Neural cell (in vitro differentiated cells): ENCODE measurements at regions not wholly inside any gene's neighbourhood (a gene's known extent, or its start where the extent isn't known, plus 50 kb on each side); places are given as distances from the start of the nearest gene placed in this dataset.

Experiments
- H2AFZ ChIP-seq: fragments of 200-600, 300-800 bp; sonication (generic), shearing (Covaris generic); 2 replicates; pipeline ENCODE4 v1.6.0; 2014; ENCODE audit warnings: low read depth, mild to moderate bottlenecking, antibody characterized with exemption, low read length, moderate library complexity
- H3F3A ChIP-seq: fragments of 200-600 bp; shearing (Covaris generic); 2 replicates; pipeline ENCODE4 v1.6.1; 2016; ENCODE audit warnings: mild to moderate bottlenecking, moderate library complexity, mixed read lengths, antibody characterized with exemption, low read length; ENCODE audit not compliant: insufficient read depth, poor library complexity, severe bottlenecking
- H3K27ac ChIP-seq: fragments of 200-600, 300-800 bp; sonication (generic), shearing (Covaris generic); 2 replicates; pipeline ENCODE4 v1.5.1; 2014; ENCODE audit warnings: mild to moderate bottlenecking, low read length, moderate library complexity
- H3K27me3 ChIP-seq: fragments of 300-800, 200-600 bp; sonication (generic), shearing (Covaris generic); 2 replicates; pipeline ENCODE4 v1.6.0; 2014; ENCODE audit warnings: mild to moderate bottlenecking, low read depth, low read length, moderate library complexity; ENCODE audit not compliant: insufficient read depth
- H3K36me3 ChIP-seq: fragments of 300-800, 200-600 bp; sonication (generic), shearing (Covaris generic); 2 replicates; pipeline ENCODE4 v1.5.1; 2014; ENCODE audit warnings: mild to moderate bottlenecking, antibody characterized with exemption, low read length, moderate library complexity; ENCODE audit not compliant: insufficient read depth
- H3K4me2 ChIP-seq: fragments of 300-800, 200-600 bp; sonication (generic), shearing (Covaris generic); 2 replicates; pipeline ENCODE4 v1.6.0; 2014; ENCODE audit warnings: mild to moderate bottlenecking, low read length
- H3K4me3 ChIP-seq: fragments of 300-800, 200-600 bp; sonication (generic), shearing (Covaris generic); 2 replicates; pipeline ENCODE4 v1.5.1; 2014; ENCODE audit warnings: mild to moderate bottlenecking, low read length, moderate library complexity
- H3K79me2 ChIP-seq: fragments of 200-600 bp; shearing (Covaris generic); replicated peaks from 2 replicates; pipeline ENCODE4 v1.6.0; 2014; ENCODE audit warnings: mild to moderate bottlenecking, low read length, moderate library complexity; ENCODE audit not compliant: insufficient read depth
- H3K9ac ChIP-seq: fragments of 300-800, 200-600 bp; sonication (generic), shearing (Covaris generic); 2 replicates; pipeline ENCODE4 v1.6.1; 2016; ENCODE audit warnings: mild to moderate bottlenecking, low read length, mixed read lengths
- H3K9me2 ChIP-seq: fragments of 200-600 bp; shearing (Covaris generic); 2 replicates; pipeline ENCODE4 v1.6.1; 2016; ENCODE audit warnings: mild to moderate bottlenecking, low read length, mixed read lengths; ENCODE audit not compliant: insufficient read depth
- H3K9me3 ChIP-seq: fragments of 200-600, 300-800 bp; sonication (generic), shearing (Covaris generic); 2 replicates; pipeline ENCODE4 v1.6.1; 2016; ENCODE audit warnings: mild to moderate bottlenecking, mixed run types, low read length, moderate library complexity, mixed read lengths
- H4K20me1 ChIP-seq: fragments of 200-600 bp; shearing (Covaris generic); 2 replicates; pipeline ENCODE4 v1.6.1; 2016; ENCODE audit warnings: mild to moderate bottlenecking, mixed run types; ENCODE audit not compliant: insufficient read depth
- CTCF ChIP-seq: fragments of 450-650 bp; IDR thresholded peaks from 2 replicates; pipeline ENCODE4 v1.5.1; 2014; ENCODE audit warnings: antibody characterized with exemption, mild to moderate bottlenecking, moderate library complexity; ENCODE audit not compliant: poor library complexity, severe bottlenecking
- EP300 ChIP-seq: fragments of 450-650 bp; conservative IDR thresholded peaks from 2 replicates; pipeline ENCODE4 v1.6.1; 2014; ENCODE audit warnings: antibody characterized with exemption, mild to moderate bottlenecking, moderate library complexity; ENCODE audit not compliant: poor library complexity, severe bottlenecking
- EZH2 ChIP-seq: fragments of 200-600, 300-800 bp; shearing (Covaris generic), sonication (generic); IDR thresholded peaks from 2 replicates; pipeline ENCODE4 v1.6.1; 2014; ENCODE audit warnings: antibody characterized with exemption, low read length, borderline replicate concordance, mild to moderate bottlenecking; ENCODE audit not compliant: insufficient read depth, poor library complexity, severe bottlenecking
- MXI1 ChIP-seq: fragments of 450-650 bp; conservative IDR thresholded peaks from 2 replicates; pipeline ENCODE4 v1.6.1; 2014; ENCODE audit warnings: antibody characterized with exemption, mild to moderate bottlenecking; ENCODE audit not compliant: poor library complexity, severe bottlenecking
- POLR2AphosphoS5 ChIP-seq: IDR thresholded peaks from 2 replicates; pipeline ENCODE4 v1.6.1; 2012
- RAD21 ChIP-seq: fragments of 450-650 bp; conservative IDR thresholded peaks from 2 replicates; pipeline ENCODE4 v1.6.1; 2014; ENCODE audit warnings: antibody characterized with exemption, mild to moderate bottlenecking, moderate library complexity
- SMC3 ChIP-seq: fragments of 450-650 bp; conservative IDR thresholded peaks from 2 replicates; pipeline ENCODE4 v1.6.1; 2014; ENCODE audit warnings: antibody characterized with exemption, mild to moderate bottlenecking, moderate library complexity; ENCODE audit not compliant: poor library complexity
- TAF1 ChIP-seq: IDR thresholded peaks from 2 replicates; pipeline ENCODE4 v1.6.1; 2012; ENCODE audit warnings: low read depth
- TF ChIP-seq, protein P1 (sequence below): IDR thresholded peaks from 2 replicates; pipeline ENCODE4 v1.6.1; 2012; ENCODE audit warnings: borderline replicate concordance

- no peaks in the 10 kb centered on the region for H3K9me2 ChIP-seq
- H2AFZ ChIP-seq: no peak overlapping the region
- no peaks in the 10 kb centered on the region for H4K20me1 ChIP-seq
- TF ChIP-seq CTCF (no peak), TAF1 (no peak), MXI1 (peak; percentile 40), EZH2 (no peak), SMC3 (no peak), EP300 (peak; percentile 90), POLR2AphosphoS5 (peak; percentile 72), RAD21 (peak; percentile 40)
- TF ChIP-seq, protein P1, sequence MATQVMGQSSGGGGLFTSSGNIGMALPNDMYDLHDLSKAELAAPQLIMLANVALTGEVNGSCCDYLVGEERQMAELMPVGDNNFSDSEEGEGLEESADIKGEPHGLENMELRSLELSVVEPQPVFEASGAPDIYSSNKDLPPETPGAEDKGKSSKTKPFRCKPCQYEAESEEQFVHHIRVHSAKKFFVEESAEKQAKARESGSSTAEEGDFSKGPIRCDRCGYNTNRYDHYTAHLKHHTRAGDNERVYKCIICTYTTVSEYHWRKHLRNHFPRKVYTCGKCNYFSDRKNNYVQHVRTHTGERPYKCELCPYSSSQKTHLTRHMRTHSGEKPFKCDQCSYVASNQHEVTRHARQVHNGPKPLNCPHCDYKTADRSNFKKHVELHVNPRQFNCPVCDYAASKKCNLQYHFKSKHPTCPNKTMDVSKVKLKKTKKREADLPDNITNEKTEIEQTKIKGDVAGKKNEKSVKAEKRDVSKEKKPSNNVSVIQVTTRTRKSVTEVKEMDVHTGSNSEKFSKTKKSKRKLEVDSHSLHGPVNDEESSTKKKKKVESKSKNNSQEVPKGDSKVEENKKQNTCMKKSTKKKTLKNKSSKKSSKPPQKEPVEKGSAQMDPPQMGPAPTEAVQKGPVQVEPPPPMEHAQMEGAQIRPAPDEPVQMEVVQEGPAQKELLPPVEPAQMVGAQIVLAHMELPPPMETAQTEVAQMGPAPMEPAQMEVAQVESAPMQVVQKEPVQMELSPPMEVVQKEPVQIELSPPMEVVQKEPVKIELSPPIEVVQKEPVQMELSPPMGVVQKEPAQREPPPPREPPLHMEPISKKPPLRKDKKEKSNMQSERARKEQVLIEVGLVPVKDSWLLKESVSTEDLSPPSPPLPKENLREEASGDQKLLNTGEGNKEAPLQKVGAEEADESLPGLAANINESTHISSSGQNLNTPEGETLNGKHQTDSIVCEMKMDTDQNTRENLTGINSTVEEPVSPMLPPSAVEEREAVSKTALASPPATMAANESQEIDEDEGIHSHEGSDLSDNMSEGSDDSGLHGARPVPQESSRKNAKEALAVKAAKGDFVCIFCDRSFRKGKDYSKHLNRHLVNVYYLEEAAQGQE: peak; percentile 50
- no peaks in the 10 kb centered on the region for H3F3A ChIP-seq
- no peaks in the 10 kb centered on the region for H3K79me2 ChIP-seq
- no peaks in the 10 kb centered on the region for H3K27me3 ChIP-seq
- peak overlapping the region; percentile 59 for H3K4me2 ChIP-seq
- peak overlapping the region; percentile 38 for H3K27ac ChIP-seq
- H3K9me3 ChIP-seq: no peaks in the 10 kb centered on the region
- H3K4me3 ChIP-seq: peak overlapping the region; percentile 39
- H3K36me3 ChIP-seq: no peaks in the 10 kb centered on the region
- no peak overlapping the region for H3K9ac ChIP-seq
Measured at GRCh38 chr15:94743668-94744067, 512.3 kb downstream of the MCTP2 start.

- Histone ChIP-seq H3K9me3 (no peaks in the 10 kb centered on the region), H3K9me2 (no peaks in the 10 kb centered on the region), H3K9ac (no peak overlapping the region), H4K20me1 (no peaks in the 10 kb centered on the region), H3K4me2 (peak overlapping the region; percentile 59), H3F3A (no peaks in the 10 kb centered on the region), H2AFZ (no peak overlapping the region), H3K36me3 (no peaks in the 10 kb centered on the region), H3K27ac (peak overlapping the region; percentile 38), H3K4me3 (peak overlapping the region; percentile 39), H3K27me3 (no peaks in the 10 kb centered on the region), H3K79me2 (no peaks in the 10 kb centered on the region)
- TF ChIP-seq SMC3: no peak
- TF ChIP-seq RAD21: no peak
- peak; percentile 12 for TF ChIP-seq MXI1
- no peak for TF ChIP-seq EZH2
- peak; percentile 84 for TF ChIP-seq POLR2AphosphoS5
- TF ChIP-seq TAF1: no peak
- TF ChIP-seq, protein P1: no peak
- no peak for TF ChIP-seq CTCF
- TF ChIP-seq EP300: peak; percentile 67
Measured at GRCh38 chr15:94744080-94744793, 512.9 kb downstream of the MCTP2 start.
